GM18868 (cell line): ENCODE measurements at regions not wholly inside any gene's neighbourhood (a gene's known extent, or its start where the extent isn't known, plus 50 kb on each side); places are given as distances from the start of the nearest gene placed in this dataset.
A peak's percentile ranks its signal among the peaks of the same experiment; 100 is the strongest.

ENCODE experiments used
- ATAC-seq: cut with Tn5 transposase; IDR thresholded peaks from one replicate; pipeline ENCODE4 v1.9.1; 2021; ENCODE audit warnings: mild to moderate bottlenecking, moderate library complexity; ENCODE audit not compliant: unreplicated experiment

DNA sequence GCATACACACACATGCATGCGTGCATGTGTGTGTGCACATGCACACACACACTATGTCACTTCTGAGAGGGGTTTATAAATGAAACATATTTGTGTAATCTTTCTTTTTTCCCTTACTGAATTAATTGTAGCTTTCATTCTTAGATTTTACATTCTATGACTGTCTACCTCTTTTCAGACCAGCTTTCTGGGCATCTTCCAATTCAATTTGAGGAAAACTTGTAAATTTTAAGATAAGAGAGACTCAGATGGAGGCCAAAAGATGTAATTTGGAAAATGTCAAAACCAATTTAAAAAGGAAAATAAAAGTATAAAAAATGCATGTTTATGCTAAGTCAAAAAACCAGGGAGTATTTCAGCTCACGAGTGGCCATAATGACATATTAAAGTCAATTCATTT, 594.5 kb downstream of the OLFM4 start:
- no peak for ATAC-seq

- no peak for ATAC-seq
These were observed 602.9 kb downstream of the OLFM4 start for GRCh38 chr13:53631511-53631910.

- ATAC-seq = no peak
These were observed 609.4 kb downstream of the OLFM4 start for GRCh38 chr13:53638040-53638439.

- ATAC-seq = no peak
These were observed 613.7 kb downstream of the OLFM4 start for GRCh38 chr13:53642306-53642705.

DNA sequence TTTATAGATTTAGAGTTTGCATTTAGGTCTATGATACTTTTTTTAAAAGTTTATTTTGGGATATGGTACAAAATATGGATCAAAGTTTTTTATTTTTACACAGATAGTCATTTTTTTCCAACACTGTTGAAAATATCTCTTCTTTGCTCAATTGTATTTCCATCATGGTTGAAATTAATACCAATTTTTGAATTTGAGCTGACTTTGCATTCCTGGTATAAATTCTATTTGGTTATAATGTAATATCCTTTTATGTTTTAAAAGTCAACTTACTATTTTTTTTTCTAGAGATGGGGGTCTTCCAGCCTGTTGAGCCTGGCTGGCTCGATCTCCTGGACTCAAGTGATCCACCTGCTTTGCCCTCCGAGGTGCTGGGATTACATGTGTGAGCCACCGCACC, 620.1 kb downstream of the OLFM4 start:
- no peak for ATAC-seq

GRCh38 chr13:53672005-53672404, 643.4 kb downstream of the OLFM4 start:
- no peak for ATAC-seq

DNA sequence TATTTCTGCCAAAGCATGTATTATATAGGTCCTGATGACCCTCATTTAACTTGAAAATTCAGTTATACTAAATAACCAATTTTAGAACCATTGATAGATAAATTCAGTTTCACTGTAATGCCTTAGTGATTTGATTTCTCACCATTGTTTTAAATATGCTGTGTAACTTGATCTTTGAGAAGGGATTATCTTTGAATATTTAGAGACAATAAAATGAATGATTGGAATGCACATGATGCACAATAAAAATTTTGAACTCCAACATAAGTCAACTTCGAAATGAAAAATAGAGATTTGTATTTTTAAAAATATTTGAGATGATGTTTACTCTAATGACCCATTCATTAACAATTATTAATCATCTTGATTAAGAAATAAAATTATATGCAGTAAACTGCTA, 654.5 kb downstream of the OLFM4 start:
- ATAC-seq = no peak

DNA sequence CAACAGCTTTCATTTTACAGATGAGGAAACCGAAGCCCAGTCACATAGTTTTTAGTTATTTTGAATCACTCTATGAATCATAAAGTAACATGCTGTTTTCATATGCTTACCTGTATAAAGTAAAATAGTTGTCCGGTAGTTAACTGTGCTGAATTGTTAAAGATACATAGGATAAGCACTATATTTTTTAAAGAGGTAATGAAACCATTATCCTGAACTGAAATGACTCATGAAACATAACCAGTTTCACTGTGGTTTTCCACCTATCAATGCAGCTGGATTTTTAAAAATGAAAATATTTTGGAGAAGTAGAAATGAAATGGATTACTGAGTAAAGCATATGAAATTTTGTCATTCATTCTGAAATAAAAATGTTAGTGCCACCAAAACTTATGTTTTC, 655.0 kb downstream of the OLFM4 start:
- peak; percentile 57 for ATAC-seq

DNA sequence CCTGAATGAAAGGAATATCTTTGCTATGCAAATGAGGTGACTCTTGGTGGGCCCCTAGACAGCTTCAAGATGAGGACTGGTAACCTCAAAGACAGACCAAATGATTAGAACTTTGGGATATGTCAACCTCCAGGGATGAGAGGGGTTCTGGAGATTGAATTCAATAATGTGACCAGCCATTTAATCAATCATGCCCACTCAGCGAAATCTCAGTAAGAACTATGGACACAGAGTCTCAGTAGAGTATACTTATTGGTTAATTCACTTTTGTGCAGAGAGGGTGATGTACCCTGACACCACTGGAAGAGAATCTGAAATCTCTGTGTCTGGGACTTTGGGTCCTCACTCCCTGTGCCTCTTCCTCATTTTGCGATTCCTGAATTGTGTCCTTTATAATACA, 662.8 kb downstream of the OLFM4 start:
- ATAC-seq = no peak

DNA sequence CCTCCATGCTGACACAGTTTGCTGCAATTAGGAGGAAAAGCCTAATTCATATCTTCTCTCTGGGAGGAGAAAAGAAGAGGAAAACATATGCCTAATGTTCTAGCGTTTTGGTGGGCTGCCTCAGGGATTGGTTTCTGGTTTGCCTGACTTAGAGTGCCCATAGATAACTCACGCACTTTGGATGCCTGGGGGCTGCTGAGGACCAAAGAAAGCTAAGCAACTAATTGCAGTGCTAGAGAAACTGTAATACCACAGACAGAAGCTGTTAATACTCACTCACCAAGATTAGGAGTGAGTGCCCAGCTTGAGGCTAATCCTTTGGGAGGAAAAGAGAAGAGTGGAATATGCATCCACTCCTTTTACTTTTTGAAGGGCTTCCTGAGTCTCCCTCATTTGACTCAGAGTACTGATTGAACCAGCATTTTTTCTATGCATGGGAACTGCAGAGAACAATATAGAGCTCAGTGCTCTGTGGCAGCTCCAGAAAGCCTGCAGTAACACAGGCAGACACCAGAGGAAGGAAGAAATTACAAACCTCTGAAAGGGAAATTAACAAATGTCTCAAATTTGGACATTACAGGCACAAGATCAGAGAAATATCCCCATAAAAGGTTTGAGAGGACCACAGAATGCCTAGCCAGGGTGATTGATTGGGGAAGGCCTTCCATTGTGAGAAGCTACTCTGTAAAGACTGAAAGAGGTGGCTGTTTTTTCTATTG, 666.4 kb downstream of the OLFM4 start:
- no peak for ATAC-seq

DNA sequence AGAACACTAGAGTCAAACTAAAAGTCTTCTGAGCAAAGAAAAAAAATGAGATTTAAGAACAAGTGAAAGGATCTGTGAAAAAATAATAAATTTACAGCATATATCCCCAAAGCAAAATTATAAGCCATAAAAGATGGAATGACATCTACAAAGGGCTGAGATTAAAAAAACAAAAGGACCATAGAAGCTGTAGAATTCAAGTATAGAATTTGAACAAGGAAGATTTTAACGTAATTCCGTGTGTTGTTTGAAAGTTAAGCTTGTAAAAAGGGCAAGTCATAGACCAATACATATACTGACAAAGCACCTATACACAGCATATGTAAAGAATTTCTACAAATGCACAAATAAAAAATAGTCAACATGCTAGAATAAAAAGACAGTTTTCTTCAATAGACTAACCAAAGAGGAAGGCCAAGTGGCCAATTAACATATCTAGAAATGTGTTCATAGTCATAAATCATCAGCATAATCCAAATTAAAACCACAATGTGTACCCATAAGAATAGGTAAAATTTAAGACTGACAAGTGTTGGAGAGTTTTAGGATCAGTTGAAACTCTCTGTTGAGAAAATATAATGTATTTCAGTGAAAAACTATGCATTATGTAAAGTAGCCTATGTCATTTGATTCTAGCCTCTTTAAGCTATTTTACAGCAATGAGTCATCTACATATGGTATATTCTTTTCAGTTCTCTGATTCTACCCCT, 674.9 kb downstream of the OLFM4 start:
- no peak for ATAC-seq

DNA sequence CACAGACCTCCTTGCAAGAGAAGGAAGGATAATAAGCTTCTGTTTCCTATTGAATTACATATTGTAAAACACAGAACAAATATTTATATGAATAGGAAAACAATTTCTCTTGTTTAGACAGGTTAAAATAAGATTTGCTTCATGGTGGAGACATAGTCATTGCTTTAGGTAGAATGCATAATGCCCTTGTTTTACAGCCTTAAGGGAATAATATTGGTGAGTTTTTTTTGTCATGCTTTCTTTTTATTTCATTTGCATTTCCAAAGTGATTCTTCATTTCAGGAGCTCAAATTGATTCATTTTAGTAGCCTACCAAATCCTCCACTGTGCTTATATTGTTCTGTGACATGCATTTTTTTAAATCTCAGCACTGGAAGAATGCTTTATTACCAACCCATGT, 690.7 kb downstream of the OLFM4 start:
- ATAC-seq = no peak

GRCh38 chr13:53732664-53733063, 704.1 kb downstream of the OLFM4 start:
- no peak for ATAC-seq

GRCh38 chr13:53743906-53744305, 715.3 kb downstream of the OLFM4 start:
- no peak for ATAC-seq

DNA sequence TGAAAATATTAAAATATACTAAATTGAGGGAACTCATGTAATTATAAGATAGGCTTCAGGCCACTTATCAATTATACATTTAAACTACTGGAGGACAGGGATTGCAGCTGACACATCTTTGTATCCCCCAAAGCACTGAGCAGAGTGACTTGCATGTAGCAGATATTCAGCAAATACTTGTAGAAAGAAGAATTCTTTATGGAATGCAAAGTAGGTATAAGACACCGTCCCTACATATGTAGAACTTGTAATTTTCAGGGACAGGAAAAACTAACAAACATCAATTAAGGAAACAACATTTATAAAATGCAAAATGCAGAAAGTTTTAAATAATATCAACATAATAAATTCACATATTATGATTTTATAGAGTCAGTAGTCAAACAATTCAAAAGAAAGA, 719.2 kb downstream of the OLFM4 start:
- ATAC-seq = no peak

DNA sequence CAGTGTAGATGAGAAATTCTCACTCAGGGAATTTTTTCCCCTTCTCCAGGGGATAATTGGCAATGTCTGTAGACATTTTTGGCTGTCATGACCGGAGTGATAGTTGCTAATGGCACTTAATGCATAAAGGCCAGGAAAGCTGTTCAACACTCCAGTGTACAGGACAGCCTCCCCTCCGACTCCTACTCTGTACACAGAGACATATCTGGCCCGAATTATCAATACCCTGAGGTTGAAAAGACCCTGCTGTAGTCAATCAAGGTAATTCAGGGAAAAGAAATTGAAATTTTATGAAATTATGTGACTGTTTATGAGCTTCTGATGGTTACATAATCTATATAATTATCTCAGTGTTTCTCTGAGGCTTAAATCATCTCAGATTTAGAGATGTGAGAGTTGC, 720.7 kb downstream of the OLFM4 start:
- ATAC-seq = no peak

GRCh38 chr13:53759016-53759415, 730.4 kb downstream of the OLFM4 start:
- ATAC-seq = no peak

- ATAC-seq = no peak
These were observed 747.2 kb downstream of the OLFM4 start for GRCh38 chr13:53775807-53776206.

DNA sequence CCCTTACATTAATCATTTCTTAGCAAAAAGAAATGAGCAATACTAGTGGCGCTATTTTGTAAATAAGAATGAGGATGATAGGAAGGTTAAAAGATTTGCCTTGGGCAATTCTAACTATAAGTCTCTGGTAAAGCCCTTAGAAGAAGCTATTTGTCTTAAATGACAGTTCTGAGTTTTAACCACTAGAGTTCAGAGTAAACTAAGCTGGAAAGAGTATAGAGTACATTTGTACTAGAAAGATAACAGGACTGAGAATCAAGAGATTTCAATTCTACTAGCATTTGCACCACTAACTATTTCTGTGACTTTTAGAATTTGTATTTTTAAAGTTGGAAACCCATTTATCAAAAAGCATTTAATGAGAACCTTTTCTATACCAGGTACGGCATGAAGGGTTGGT, 750.3 kb downstream of the OLFM4 start:
- no peak for ATAC-seq

GRCh38 chr13:53781941-53782340, 753.3 kb downstream of the OLFM4 start:
- ATAC-seq = no peak

DNA sequence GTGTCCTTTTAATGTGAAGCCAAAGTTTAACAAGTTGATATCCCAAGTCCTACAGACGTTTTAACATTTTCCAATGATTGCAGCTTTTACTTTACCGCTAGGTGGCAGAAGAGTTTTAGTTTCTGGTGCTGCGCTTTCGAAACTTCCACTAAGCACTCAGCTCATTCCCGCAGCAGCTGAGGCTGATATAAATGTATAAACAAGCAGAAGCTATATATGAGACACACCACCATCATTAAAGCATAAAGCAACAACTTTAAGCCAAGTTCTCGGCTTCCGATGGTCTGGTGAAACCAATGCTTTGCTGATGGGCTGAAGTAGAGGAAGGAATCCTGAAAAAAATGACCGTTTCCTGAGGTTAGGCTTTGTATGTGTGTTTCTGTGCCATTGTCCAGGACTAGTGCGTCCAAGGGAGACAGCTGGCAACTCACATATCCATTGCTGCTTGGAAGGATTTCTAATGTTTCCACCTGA, 753.9 kb downstream of the OLFM4 start:
- ATAC-seq = peak; percentile 85

- ATAC-seq = no peak
These were observed 754.9 kb downstream of the OLFM4 start for GRCh38 chr13:53783471-53783870.

DNA sequence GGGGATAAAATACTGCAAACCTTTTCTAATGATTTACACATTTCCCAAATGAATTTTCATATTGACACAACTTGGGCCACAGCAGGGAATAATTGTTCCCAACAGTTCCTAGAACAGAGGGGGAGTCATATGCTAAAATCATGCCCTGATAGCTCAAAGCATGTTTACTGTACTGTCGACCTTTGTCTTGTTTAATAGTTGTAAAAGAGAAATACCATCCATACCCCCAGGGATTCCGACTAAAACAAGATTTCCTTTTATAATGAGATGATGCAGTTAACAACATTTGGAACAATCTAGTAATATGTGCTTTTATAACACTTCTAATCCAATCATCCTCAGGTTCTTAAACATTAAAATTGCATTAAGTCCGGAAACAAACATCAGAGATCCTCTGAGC, 759.7 kb downstream of the OLFM4 start:
- no peak for ATAC-seq
